HCT116 (cell line): ENCODE measurements at regions not wholly inside any gene's neighbourhood (a gene's known extent, or its start where the extent isn't known, plus 50 kb on each side); places are given as distances from the start of the nearest gene placed in this dataset.

Experiments
- ATAC-seq: fragments of 200-7000 bp; cut with Tn5 transposase; 2 replicates; pipeline ENCODE4 v1.9.1; 2020; ENCODE audit warnings: mild to moderate bottlenecking, moderate library complexity
- BruUV-seq: library from RNA; stranded (reverse); fragments of 400-500 nt; replicated peaks from 2 replicates; lab custom pipeline; 2021; lab: Mats Ljungman, UMichigan
- CTCF ChIA-PET: fragments of 300-600 bp; sonication (Branson Sonifier 250); formaldehyde crosslinking; loops from one replicate; lab custom pipeline; 2021; ENCODE audit warnings: antibody characterized with exemption; lab: Charles Lee
- POLR2A ChIA-PET: fragments of 300-600, 350-600 bp; sonication (Branson Sonifier 250); formaldehyde crosslinking; loops from one replicate; lab custom pipeline; 2021; ENCODE audit warnings: antibody characterized with exemption; lab: Charles Lee
- RAD21 ChIA-PET, 2 experiments: fragments of 300-600 bp; sonication (Branson Sonifier 250); formaldehyde crosslinking; loops; one replicate each; lab custom pipeline; 2023; ENCODE audit warnings: low total read pairs in 2 of 2; ENCODE audit not compliant: uncharacterized antibody in 2 of 2, unreplicated experiment in 2 of 2, low non-redundant PET in 1 of 2; lab: Charles Lee
- DNase-seq: peaks from one replicate; pipeline ENCODE4 v3.0.0-alpha.2; 2010; ENCODE audit warnings: low read depth, low spot score
- H2AFZ ChIP-seq: fragments of 200-600 bp; shearing (Covaris generic), sonication (generic); 2 replicates; pipeline ENCODE4 v1.6.1; 2017; ENCODE audit warnings: low read depth, mixed run types, mixed read lengths, antibody characterized with exemption, low read length; ENCODE audit not compliant: poor library complexity, severe bottlenecking
- H3K27ac ChIP-seq: 2 replicates; pipeline ENCODE4 v1.5.1; 2012; ENCODE audit warnings: low read depth, low read length
- H3K27me3 ChIP-seq: fragments of 200-600 bp; sonication (generic); 2 replicates; pipeline ENCODE4 v1.6.1; 2016; ENCODE audit warnings: mixed run types, low read length, mixed read lengths; ENCODE audit not compliant: insufficient read depth
- H3K36me3 ChIP-seq, 2 experiments: fragments of 200-500 bp in 1 of 2; fragments of 200-600 bp in 1 of 2; sonication (Bioruptor generic) in 1 of 2; sonication (generic) in 1 of 2; 2 replicates each; pipeline versions ENCODE4 v1.5.1 to v1.6.1; 2014 to 2016; ENCODE audit warnings: low read length in 2 of 2, inconsistent platforms in 1 of 2, mixed read lengths in 1 of 2, mixed run types in 1 of 2; ENCODE audit not compliant: insufficient read depth in 2 of 2, control insufficient read depth in 1 of 2
- H3K4me1 ChIP-seq, 2 experiments: fragments of 200-600 bp in 1 of 2; sonication (generic) in 1 of 2; 2 replicates each; pipeline versions ENCODE4 v1.5.1 to v1.6.1; 2012 to 2017; ENCODE audit warnings: low read length in 2 of 2, inconsistent platforms in 1 of 2, mild to moderate bottlenecking in 1 of 2, mixed read lengths in 1 of 2, mixed run types in 1 of 2, moderate library complexity in 1 of 2; ENCODE audit not compliant: insufficient read depth in 2 of 2, control insufficient read depth in 1 of 2
- H3K4me2 ChIP-seq: fragments of 200-600 bp; sonication (generic); 2 replicates; pipeline ENCODE4 v1.6.1; 2017; ENCODE audit warnings: mixed run types, low read length, mixed read lengths
- H3K4me3 ChIP-seq, 2 experiments: fragments of 200-600 bp in 1 of 2; sonication (generic) in 1 of 2; replicated peaks in 1 of 2; 2 replicates each; pipeline ENCODE4 v1.5.1; 2011 to 2016; ENCODE audit warnings: low read length in 2 of 2, control low read depth in 1 of 2, low read depth in 1 of 2, mild to moderate bottlenecking in 1 of 2, mixed read lengths in 1 of 2, mixed run types in 1 of 2
- H3K79me2 ChIP-seq: fragments of 200-600 bp; sonication (generic); 2 replicates; pipeline ENCODE4 v1.6.1; 2017; ENCODE audit warnings: mild to moderate bottlenecking, mixed run types, low read length, moderate library complexity, mixed read lengths; ENCODE audit not compliant: insufficient read depth
- H3K9ac ChIP-seq: fragments of 200-600 bp; sonication (generic); 2 replicates; pipeline ENCODE4 v1.6.1; 2016; ENCODE audit warnings: low read length, mixed read lengths
- H3K9me2 ChIP-seq: fragments of 200-600 bp; sonication (generic), shearing (Covaris generic); 2 replicates; pipeline ENCODE4 v1.6.1; 2017; ENCODE audit warnings: mixed run types, mild to moderate bottlenecking, moderate library complexity; ENCODE audit not compliant: insufficient read depth
- H3K9me3 ChIP-seq, 2 experiments: fragments of 200-500 bp in 1 of 2; fragments of 200-600 bp in 1 of 2; sonication (Bioruptor generic) in 1 of 2; sonication (generic) in 1 of 2; 2 replicates each; pipeline ENCODE4 v1.6.1; 2014 to 2017; ENCODE audit warnings: low read length in 2 of 2, mixed read lengths in 2 of 2, inconsistent platforms in 1 of 2, low read depth in 1 of 2, mild to moderate bottlenecking in 1 of 2, mixed run types in 1 of 2, moderate library complexity in 1 of 2; ENCODE audit not compliant: control insufficient read depth in 1 of 2, insufficient read depth in 1 of 2
- H4K20me1 ChIP-seq: fragments of 200-600 bp; sonication (generic), shearing (Covaris generic); 2 replicates; pipeline ENCODE4 v1.6.1; 2017; ENCODE audit warnings: mixed run types, mild to moderate bottlenecking, moderate library complexity; ENCODE audit not compliant: insufficient read depth
- CBX3 ChIP-seq: IDR thresholded peaks from 2 replicates; pipeline ENCODE4 v1.6.1; 2012; ENCODE audit warnings: low read depth
- CEBPB ChIP-seq: IDR thresholded peaks from 2 replicates; pipeline ENCODE4 v1.6.1; 2012; ENCODE audit warnings: low read depth
- CTCF ChIP-seq, 3 experiments: fragments of 200-600 bp in 1 of 3; sonication (generic) in 1 of 3; IDR thresholded peaks in 2 of 3; conservative IDR thresholded peaks in 1 of 3; 2 replicates each; pipeline ENCODE4 v1.5.1; 2012 to 2017; ENCODE audit warnings: low read depth in 2 of 3, low read length in 2 of 3, antibody characterized with exemption in 1 of 3, borderline replicate concordance in 1 of 3, control low read depth in 1 of 3, mild to moderate bottlenecking in 1 of 3, mixed read lengths in 1 of 3, mixed run types in 1 of 3, moderate library complexity in 1 of 3; ENCODE audit not compliant: insufficient read depth in 1 of 3
- EZH2 ChIP-seq: fragments of 200-600 bp; sonication (generic); IDR thresholded peaks from 2 replicates; pipeline ENCODE4 v1.6.1; 2017; ENCODE audit warnings: antibody characterized with exemption, mixed run types
- EZH2phosphoT487 ChIP-seq: fragments of 200-600 bp; IDR thresholded peaks from 2 replicates; pipeline ENCODE4 v1.6.1; 2018; ENCODE audit warnings: antibody characterized with exemption, borderline replicate concordance
- JUND ChIP-seq: IDR thresholded peaks from 2 replicates; pipeline ENCODE4 v1.6.1; 2012
- POLR2AphosphoS5 ChIP-seq: IDR thresholded peaks from 2 replicates; pipeline ENCODE4 v1.6.1; 2011; ENCODE audit warnings: mild to moderate bottlenecking, low read depth, low read length, moderate library complexity
- RAD21 ChIP-seq: IDR thresholded peaks from 2 replicates; pipeline ENCODE4 v1.6.1; 2012; ENCODE audit warnings: low read depth, mild to moderate bottlenecking
- SIN3A ChIP-seq: IDR thresholded peaks from 2 replicates; pipeline ENCODE4 v1.6.1; 2012; ENCODE audit warnings: low read depth
- SRF ChIP-seq: IDR thresholded peaks from 2 replicates; pipeline ENCODE4 v1.6.1; 2012; ENCODE audit warnings: low read depth
- TCF7L2 ChIP-seq: IDR thresholded peaks from 2 replicates; pipeline ENCODE4 v1.7.0; 2011; ENCODE audit warnings: borderline replicate concordance, inconsistent platforms; ENCODE audit not compliant: insufficient read depth, insufficient read length; ENCODE audit errors: extremely low read depth
- ZBTB33 ChIP-seq: IDR thresholded peaks from 2 replicates; pipeline ENCODE4 v1.6.1; 2011; ENCODE audit warnings: mild to moderate bottlenecking, low read length, moderate library complexity; ENCODE audit not compliant: insufficient replicate concordance; ENCODE audit errors: extremely low read depth
- ZFX ChIP-seq: fragments of 450-650 bp; IDR thresholded peaks from 2 replicates; pipeline ENCODE4 v1.6.1; 2017
- ZNF274 ChIP-seq: fragments of 200-500 bp; sonication (Bioruptor generic); IDR thresholded peaks from 2 replicates; pipeline ENCODE4 v1.6.1; 2014; ENCODE audit warnings: mild to moderate bottlenecking, low read depth, low read length, inconsistent platforms
- intact Hi-C: fragments of 100-400 bp; cut with micrococcal nuclease; formaldehyde crosslinking; loops from 2 replicates; pipeline ENCODE4 v1.10.0; 2022
- TF ChIP-seq, protein P1 (sequence below): IDR thresholded peaks from 2 replicates; pipeline ENCODE4 v1.6.1; 2012

DNA sequence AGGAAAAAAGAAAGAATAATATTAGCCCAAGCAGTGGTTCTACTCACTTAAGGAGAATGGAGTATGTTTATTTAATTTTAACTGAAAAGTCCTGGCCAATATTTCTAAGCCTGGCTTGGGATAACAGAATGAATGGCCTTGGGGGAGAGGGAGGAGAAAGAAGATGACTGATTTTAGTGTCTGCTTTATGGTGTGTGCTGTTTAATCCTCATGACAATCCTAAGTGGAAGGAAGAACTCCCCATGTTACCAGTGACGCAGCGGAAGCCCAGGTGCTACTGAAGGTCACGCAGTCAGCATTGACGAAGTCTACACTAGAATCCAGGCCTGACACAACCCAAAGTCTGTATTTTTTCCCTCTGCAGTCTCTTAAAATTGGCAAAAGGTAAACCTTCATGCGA, 50.5 kb downstream of the PALM2AKAP2 start:
- intact Hi-C loops, result no loop called here
- ChIA-PET POLR2A (no interaction called here), CTCF (no interaction called here), RAD21 (no interaction called here)
- no TSS peak for BruUV-seq
- no peaks in the 10 kb centered on the region for H4K20me1 ChIP-seq
- H3K79me2 ChIP-seq, result no peaks in the 10 kb centered on the region
- H3K9me2 ChIP-seq, result no peaks in the 10 kb centered on the region
- H3K9me3 ChIP-seq, result no peaks in the 10 kb centered on the region
- no peak for TF ChIP-seq EZH2phosphoT487
- no peak for TF ChIP-seq ZFX
- no peak for TF ChIP-seq TCF7L2
- peaks cover 40% of the 10 kb centered on the region for H3K27me3 ChIP-seq
- H2AFZ ChIP-seq, result no peak overlapping the region
- H3K9ac ChIP-seq, result no peak overlapping the region
- no peak for ATAC-seq
- H3K4me1 ChIP-seq, result no peaks in the 10 kb centered on the region
- H3K4me2 ChIP-seq, result no peak overlapping the region
- no peaks in the 10 kb centered on the region for H3K36me3 ChIP-seq
- no peak overlapping the region for H3K27ac ChIP-seq
- DNase-seq, result no peak
- no peak overlapping the region for H3K4me3 ChIP-seq

GRCh38 chr9:109831998-109832658, 52.1 kb downstream of the PALM2AKAP2 start:
- H4K20me1 ChIP-seq, result no peaks in the 10 kb centered on the region
- CTCF ChIA-PET, result no interaction called here
- no peak for DNase-seq
- no peak for TF ChIP-seq ZFX
- TF ChIP-seq ZBTB33, result no peak
- no peak for TF ChIP-seq POLR2AphosphoS5
- TF ChIP-seq CTCF (IDR thresholded peaks at IDR 0.05 in 2 of 3, conservative IDR thresholded peaks at IDR 0.05 in 1 of 3; ENCODE audit: borderline replicate concordance in 1 of 3, insufficient read depth in 1 of 3, low read depth in 2 of 3, low read length in 2 of 3), result no peak
- no peak for TF ChIP-seq CBX3
- TF ChIP-seq RAD21, result no peak
- TF ChIP-seq, protein P1, sequence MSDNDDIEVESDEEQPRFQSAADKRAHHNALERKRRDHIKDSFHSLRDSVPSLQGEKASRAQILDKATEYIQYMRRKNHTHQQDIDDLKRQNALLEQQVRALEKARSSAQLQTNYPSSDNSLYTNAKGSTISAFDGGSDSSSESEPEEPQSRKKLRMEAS, result no peak
- no peak for TF ChIP-seq JUND
- no peak for TF ChIP-seq SRF
- TF ChIP-seq CEBPB, result no peak
- TF ChIP-seq ZNF274, result no peak
- TF ChIP-seq EZH2, result no peak
- no peak for TF ChIP-seq SIN3A

More at GRCh38 chr9:109831998-109832658, 52.1 kb downstream of the PALM2AKAP2 start:
- Histone ChIP-seq H3K36me3 (no peaks in the 10 kb centered on the region), H3K4me2 (no peak overlapping the region), H3K4me3 (no peak overlapping the region), H3K4me1 (no peaks in the 10 kb centered on the region), H2AFZ (no peak overlapping the region), H3K9me2 (no peaks in the 10 kb centered on the region), H3K27me3 (peaks cover 40% of the 10 kb centered on the region), H3K27ac (no peak overlapping the region), H3K9ac (no peak overlapping the region), H3K79me2 (no peaks in the 10 kb centered on the region), H3K9me3 (no peaks in the 10 kb centered on the region)
- ChIA-PET RAD21 (no interaction called here), POLR2A (no interaction called here)
- no TSS peak for BruUV-seq
- no peak for ATAC-seq
- intact Hi-C loops, result no loop called here
